Activated gamma-delta T cell (primary cell): ENCODE measurements at regions not wholly inside any gene's neighbourhood (a gene's known extent, or its start where the extent isn't known, plus 50 kb on each side); places are given as distances from the start of the nearest gene placed in this dataset.

Source experiments
- DNase-seq: peaks from one replicate; lab custom pipeline; 2025; lab: John Stamatoyannopoulos, UW

GRCh38 chr17:77771145-77771544, 187.4 kb upstream of the TNRC6C start:
- DNase-seq: no peak

GRCh38 chr17:77771587-77771986, 186.9 kb upstream of the TNRC6C start:
- no peak for DNase-seq

GRCh38 chr17:77771998-77772397, 186.5 kb upstream of the TNRC6C start:
- DNase-seq: no peak

- peak; percentile 33 for DNase-seq
Measured at GRCh38 chr17:77772461-77772897, 186.0 kb upstream of the TNRC6C start.

GRCh38 chr17:77772899-77773358, 185.6 kb upstream of the TNRC6C start:
- no peak for DNase-seq

GRCh38 chr17:77774182-77774581, 184.3 kb upstream of the TNRC6C start:
- DNase-seq: no peak

- no peak for DNase-seq
Measured at GRCh38 chr17:77778636-77779489, 179.6 kb upstream of the TNRC6C start.

- DNase-seq: no peak
Measured at GRCh38 chr17:77779711-77780539, 178.6 kb upstream of the TNRC6C start.

- no peak for DNase-seq
Measured at GRCh38 chr17:77781536-77781935, 177.0 kb upstream of the TNRC6C start.

- no peak for DNase-seq
Measured at GRCh38 chr17:77782201-77782600, 176.3 kb upstream of the TNRC6C start.

GRCh38 chr17:77782611-77783010, 175.9 kb upstream of the TNRC6C start:
- DNase-seq: no peak

- DNase-seq: peak; percentile 54
Measured at GRCh38 chr17:77783991-77784820, 174.3 kb upstream of the TNRC6C start.

- no peak for DNase-seq
Measured at GRCh38 chr17:77785312-77785905, 173.1 kb upstream of the TNRC6C start.

- DNase-seq: no peak
Measured at GRCh38 chr17:77786090-77786489, 172.4 kb upstream of the TNRC6C start.

GRCh38 chr17:77786740-77787505, 171.6 kb upstream of the TNRC6C start:
- no peak for DNase-seq

GRCh38 chr17:77790143-77790829, 168.2 kb upstream of the TNRC6C start:
- no peak for DNase-seq

- DNase-seq: no peak
Measured at GRCh38 chr17:77792626-77793025, 165.9 kb upstream of the TNRC6C start.

- no peak for DNase-seq
Measured at GRCh38 chr17:77793146-77793970, 165.1 kb upstream of the TNRC6C start.

GRCh38 chr17:77793971-77794235, 164.6 kb upstream of the TNRC6C start:
- no peak for DNase-seq

- no peak for DNase-seq
Measured at GRCh38 chr17:77794846-77795245, 163.7 kb upstream of the TNRC6C start.
